Endothelial cell of umbilical vein (primary cell): ENCODE measurements at regions not wholly inside any gene's neighbourhood (a gene's known extent, or its start where the extent isn't known, plus 50 kb on each side); places are given as distances from the start of the nearest gene placed in this dataset.

ENCODE experiments used
- BruUV-seq: library from RNA; stranded (reverse); fragments of 400-500 nt; replicated peaks from 2 replicates; lab custom pipeline; 2021; lab: Mats Ljungman, UMichigan
- CTCF ChIA-PET: fragments of 300-600, 350-600 bp; sonication (Branson Sonifier 250); formaldehyde crosslinking; loops from one replicate; lab custom pipeline; 2021; ENCODE audit warnings: antibody characterized with exemption, inconsistent platforms; lab: Charles Lee
- POLR2A ChIA-PET: fragments of 300-600, 350-600 bp; sonication (Branson Sonifier 250); formaldehyde crosslinking; loops from one replicate; lab custom pipeline; 2021; ENCODE audit warnings: antibody characterized with exemption, inconsistent platforms; lab: Charles Lee
- DNase-seq: peaks from one replicate; pipeline ENCODE4 v3.0.0-alpha.2; 2011; ENCODE audit warnings: low read depth, low spot score
- FAIRE-seq: peaks from 2 replicates; lab custom pipeline; 2011; peaks lifted over from hg19 to GRCh38; lab: Jason Lieb, UNC
- H2AFZ ChIP-seq: 2 replicates; pipeline ENCODE4 v1.6.0; 2012; ENCODE audit warnings: low read depth, low read length, control low read depth, inconsistent platforms
- H3K27ac ChIP-seq: 2 replicates; pipeline ENCODE4 v1.5.1; 2011; ENCODE audit warnings: low read depth, mild to moderate bottlenecking, control low read depth, low read length, moderate library complexity; ENCODE audit not compliant: insufficient read depth
- H3K27me3 ChIP-seq, 2 experiments: 2 replicates each; pipeline versions ENCODE4 v1.6.0 to v1.6.1; 2011; ENCODE audit warnings: low read length in 2 of 2, mixed read lengths in 1 of 2; ENCODE audit not compliant: control insufficient read depth in 2 of 2, insufficient read depth in 2 of 2
- H3K36me3 ChIP-seq, 2 experiments: 2 replicates in 1 of 2; 3 replicates in 1 of 2; pipeline ENCODE4 v1.5.1; 2011; ENCODE audit warnings: low read length in 2 of 2, mild to moderate bottlenecking in 1 of 2, moderate library complexity in 1 of 2; ENCODE audit not compliant: control insufficient read depth in 2 of 2, insufficient read depth in 2 of 2; ENCODE audit errors: extremely low read depth in 1 of 2
- H3K4me1 ChIP-seq: 3 replicates; pipeline ENCODE4 v1.5.1; 2011; ENCODE audit warnings: mild to moderate bottlenecking, low read length; ENCODE audit not compliant: control insufficient read depth, insufficient read depth; ENCODE audit errors: extremely low read depth
- H3K4me2 ChIP-seq: 2 replicates; pipeline ENCODE4 v1.6.1; 2011; ENCODE audit warnings: low read length, control low read depth, mixed read lengths; ENCODE audit not compliant: insufficient read depth
- H3K4me3 ChIP-seq, 3 experiments: fragments of 200-600 bp in 1 of 3; sonication (generic), shearing (Covaris generic) in 1 of 3; replicated peaks in 1 of 3; 2 replicates each; pipeline ENCODE4 v1.5.1; 2011 to 2016; ENCODE audit warnings: control low read depth in 3 of 3, low read length in 3 of 3, mild to moderate bottlenecking in 2 of 3, inconsistent platforms in 1 of 3, low read depth in 1 of 3, moderate library complexity in 1 of 3; ENCODE audit not compliant: insufficient read depth in 1 of 3
- H3K79me2 ChIP-seq: 2 replicates; pipeline ENCODE4 v1.6.0; 2012; ENCODE audit warnings: low read length, inconsistent platforms; ENCODE audit not compliant: control insufficient read depth, insufficient read depth
- H3K9ac ChIP-seq: replicated peaks from 2 replicates; pipeline ENCODE3; 2011; ENCODE audit warnings: low read length, control low read depth; ENCODE audit not compliant: insufficient read depth; ENCODE audit errors: extremely low read depth
- H3K9me1 ChIP-seq: replicated peaks from 3 replicates; pipeline ENCODE4 v1.6.0; 2011; ENCODE audit warnings: mild to moderate bottlenecking, low read length; ENCODE audit not compliant: control insufficient read depth, insufficient read depth; ENCODE audit errors: extremely low read depth
- H3K9me3 ChIP-seq: replicated peaks from 2 replicates; pipeline ENCODE4 v1.5.1; 2012; ENCODE audit warnings: low read length, inconsistent platforms; ENCODE audit not compliant: control insufficient read depth, insufficient read depth
- H4K20me1 ChIP-seq: replicated peaks from 2 replicates; pipeline ENCODE3; 2011; ENCODE audit warnings: mild to moderate bottlenecking, low read length; ENCODE audit not compliant: control insufficient read depth, insufficient read depth; ENCODE audit errors: extremely low read depth
- EZH2 ChIP-seq: IDR thresholded peaks from 2 replicates; pipeline ENCODE4 v1.6.1; 2012; ENCODE audit warnings: borderline replicate concordance, low read depth, mild to moderate bottlenecking, moderate library complexity, low read length, inconsistent platforms; ENCODE audit not compliant: severe bottlenecking
- GATA2 ChIP-seq: IDR thresholded peaks from 2 replicates; pipeline ENCODE4 v1.7.0; 2011; ENCODE audit warnings: low read depth, mild to moderate bottlenecking, moderate library complexity, mixed read lengths, low read length; ENCODE audit not compliant: insufficient read length, insufficient read depth
- POLR2AphosphoS5 ChIP-seq: IDR thresholded peaks from 2 replicates; pipeline ENCODE4 v1.6.1; 2012; ENCODE audit warnings: low read depth, mild to moderate bottlenecking, control low read depth, low read length, moderate library complexity; ENCODE audit not compliant: insufficient read depth
- dilution Hi-C: fragments of 300-500 bp; cut with MboI; formaldehyde crosslinking; loops from one replicate; pipeline ENCODE4 v1.15.0; 2019; ENCODE audit warnings: low sequenced_read_pairs; ENCODE audit not compliant: extremely low pct_ligation_motif_present
- intact Hi-C: fragments of 100-400 bp; cut with micrococcal nuclease; formaldehyde crosslinking; loops from one replicate; pipeline ENCODE4 v1.10.0; 2022
- TF ChIP-seq, protein P1 (sequence below): IDR thresholded peaks from 2 replicates; pipeline ENCODE4 v1.6.1; 2011; ENCODE audit not compliant: insufficient read depth, insufficient read length

GRCh38 chr10:118903251-118903650 lies 126.3 kb upstream of the NANOS1 start:
- POLR2A ChIA-PET, result no interaction called here
- H3K27ac ChIP-seq, result no peak overlapping the region
- no peak overlapping the region for H3K4me3 ChIP-seq
- intact Hi-C loops (no loop called here), dilution Hi-C loops (no loop called here)
- no peaks in the 10 kb centered on the region for H3K4me1 ChIP-seq
- FAIRE-seq (no peak), DNase-seq (no peak)
- H3K9me3 ChIP-seq, result no peaks in the 10 kb centered on the region
- no peak overlapping the region for H2AFZ ChIP-seq
- no peak overlapping the region for H3K9ac ChIP-seq
- TF ChIP-seq GATA2, result no peak
- TF ChIP-seq EZH2, result no peak
- TF ChIP-seq, protein P1, sequence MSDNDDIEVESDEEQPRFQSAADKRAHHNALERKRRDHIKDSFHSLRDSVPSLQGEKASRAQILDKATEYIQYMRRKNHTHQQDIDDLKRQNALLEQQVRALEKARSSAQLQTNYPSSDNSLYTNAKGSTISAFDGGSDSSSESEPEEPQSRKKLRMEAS, result no peak
- no peaks in the 10 kb centered on the region for H3K79me2 ChIP-seq
- H4K20me1 ChIP-seq, result no peaks in the 10 kb centered on the region
- H3K27me3 ChIP-seq, result peaks cover 2 to 3% of the 10 kb centered on the region in 2 experiments
- CTCF ChIA-PET, result no interaction called here
- no peaks in the 10 kb centered on the region for H3K36me3 ChIP-seq
- H3K4me2 ChIP-seq, result no peak overlapping the region
- BruUV-seq, result no TSS peak
- H3K9me1 ChIP-seq, result no peaks in the 10 kb centered on the region

DNA sequence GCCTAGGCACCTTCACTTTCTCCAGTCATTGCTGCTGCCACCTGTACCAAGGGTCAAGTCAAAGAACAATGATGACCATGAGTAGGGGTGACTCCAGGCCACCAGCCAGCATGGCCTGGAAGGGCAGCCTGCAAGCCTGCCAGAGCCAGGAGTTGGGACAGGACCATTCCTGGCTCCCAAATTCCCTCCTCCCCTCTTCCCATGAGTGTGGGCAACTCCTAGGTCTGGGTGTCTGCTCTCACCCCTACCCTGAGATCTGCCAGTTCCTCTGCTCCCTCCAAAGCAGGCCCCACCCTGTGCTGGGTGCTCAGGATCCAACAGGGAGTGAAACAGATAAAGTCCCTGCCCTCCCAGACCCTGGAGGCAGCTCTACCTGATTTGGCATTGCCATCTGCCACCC lies 125.8 kb upstream of the NANOS1 start:
- Histone ChIP-seq H3K4me2 (no peak overlapping the region), H3K9me1 (no peaks in the 10 kb centered on the region), H3K9me3 (no peaks in the 10 kb centered on the region), H3K36me3 (no peaks in the 10 kb centered on the region), H3K79me2 (no peaks in the 10 kb centered on the region), H2AFZ (no peak overlapping the region), H3K27ac (no peak overlapping the region), H3K4me3 (no peak overlapping the region), H3K9ac (no peak overlapping the region), H3K27me3 (peaks cover 2 to 3% of the 10 kb centered on the region in 2 experiments), H4K20me1 (no peaks in the 10 kb centered on the region), H3K4me1 (no peaks in the 10 kb centered on the region)
- ChIA-PET CTCF (no interaction called here), POLR2A (no interaction called here)
- TF ChIP-seq POLR2AphosphoS5, result no peak
- DNase-seq (no peak), FAIRE-seq (no peak)
- dilution Hi-C loops (no loop called here), intact Hi-C loops (no loop called here)
- no TSS peak for BruUV-seq
